ENCODE measurements at regions not wholly inside any gene's neighbourhood (a gene's known extent, or its start where the extent isn't known, plus 50 kb on each side); places are given as distances from the start of the nearest gene placed in this dataset.
"Not testable (repeated sequence)": the region's sequence is repeated elsewhere in the genome, so short reads cannot be mapped to it uniquely, and the experiment has no call there.

DNA sequence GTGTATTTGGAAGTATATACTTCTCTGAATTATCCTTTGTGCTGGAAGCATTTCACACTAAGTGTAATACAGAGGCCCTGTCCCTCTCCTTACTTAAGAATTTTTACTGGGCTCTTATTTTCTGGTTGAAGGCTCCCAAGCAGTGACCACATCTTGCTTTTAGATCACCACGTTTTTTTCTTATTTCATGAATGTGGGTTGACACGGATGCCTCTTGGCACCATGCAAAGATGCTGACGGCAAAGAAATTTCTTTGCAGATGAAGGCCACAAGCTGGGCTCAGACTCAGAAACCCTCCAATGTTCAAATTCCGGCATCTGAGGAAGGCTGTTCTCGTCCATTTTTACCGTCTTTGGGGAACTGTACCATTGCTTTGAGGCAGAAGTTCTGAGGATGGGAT, 168.5 kb downstream of the HMHB1 start:
- H3K27ac ChIP-seq: no peak overlapping the region
- no peak for TF ChIP-seq ZFX (IDR thresholded peaks at IDR 0.05; ENCODE audit: borderline replicate concordance)
- TF ChIP-seq, protein P1, sequence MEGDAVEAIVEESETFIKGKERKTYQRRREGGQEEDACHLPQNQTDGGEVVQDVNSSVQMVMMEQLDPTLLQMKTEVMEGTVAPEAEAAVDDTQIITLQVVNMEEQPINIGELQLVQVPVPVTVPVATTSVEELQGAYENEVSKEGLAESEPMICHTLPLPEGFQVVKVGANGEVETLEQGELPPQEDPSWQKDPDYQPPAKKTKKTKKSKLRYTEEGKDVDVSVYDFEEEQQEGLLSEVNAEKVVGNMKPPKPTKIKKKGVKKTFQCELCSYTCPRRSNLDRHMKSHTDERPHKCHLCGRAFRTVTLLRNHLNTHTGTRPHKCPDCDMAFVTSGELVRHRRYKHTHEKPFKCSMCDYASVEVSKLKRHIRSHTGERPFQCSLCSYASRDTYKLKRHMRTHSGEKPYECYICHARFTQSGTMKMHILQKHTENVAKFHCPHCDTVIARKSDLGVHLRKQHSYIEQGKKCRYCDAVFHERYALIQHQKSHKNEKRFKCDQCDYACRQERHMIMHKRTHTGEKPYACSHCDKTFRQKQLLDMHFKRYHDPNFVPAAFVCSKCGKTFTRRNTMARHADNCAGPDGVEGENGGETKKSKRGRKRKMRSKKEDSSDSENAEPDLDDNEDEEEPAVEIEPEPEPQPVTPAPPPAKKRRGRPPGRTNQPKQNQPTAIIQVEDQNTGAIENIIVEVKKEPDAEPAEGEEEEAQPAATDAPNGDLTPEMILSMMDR (IDR thresholded peaks at IDR 0.05): no peak

DNA sequence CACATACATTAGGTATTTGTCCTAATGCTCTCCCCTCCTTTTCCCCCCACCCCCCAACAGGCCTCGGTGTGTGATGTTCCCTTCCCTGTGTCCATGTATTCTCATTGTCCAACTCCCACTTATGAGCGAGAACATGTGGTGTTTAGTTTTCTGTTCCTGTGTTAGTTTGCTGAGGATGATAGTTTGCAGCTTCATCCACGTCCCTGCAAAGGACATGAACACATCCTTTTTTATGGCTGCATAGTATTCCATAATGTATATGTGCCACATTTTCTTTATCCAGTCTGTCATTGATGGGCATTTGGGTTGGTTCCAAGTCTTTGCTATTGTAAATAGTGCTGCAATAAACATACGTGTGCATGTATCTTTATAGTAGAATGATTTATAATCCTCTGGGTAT, 171.0 kb downstream of the HMHB1 start:
- not testable (repeated sequence) for H3K27ac ChIP-seq

DNA sequence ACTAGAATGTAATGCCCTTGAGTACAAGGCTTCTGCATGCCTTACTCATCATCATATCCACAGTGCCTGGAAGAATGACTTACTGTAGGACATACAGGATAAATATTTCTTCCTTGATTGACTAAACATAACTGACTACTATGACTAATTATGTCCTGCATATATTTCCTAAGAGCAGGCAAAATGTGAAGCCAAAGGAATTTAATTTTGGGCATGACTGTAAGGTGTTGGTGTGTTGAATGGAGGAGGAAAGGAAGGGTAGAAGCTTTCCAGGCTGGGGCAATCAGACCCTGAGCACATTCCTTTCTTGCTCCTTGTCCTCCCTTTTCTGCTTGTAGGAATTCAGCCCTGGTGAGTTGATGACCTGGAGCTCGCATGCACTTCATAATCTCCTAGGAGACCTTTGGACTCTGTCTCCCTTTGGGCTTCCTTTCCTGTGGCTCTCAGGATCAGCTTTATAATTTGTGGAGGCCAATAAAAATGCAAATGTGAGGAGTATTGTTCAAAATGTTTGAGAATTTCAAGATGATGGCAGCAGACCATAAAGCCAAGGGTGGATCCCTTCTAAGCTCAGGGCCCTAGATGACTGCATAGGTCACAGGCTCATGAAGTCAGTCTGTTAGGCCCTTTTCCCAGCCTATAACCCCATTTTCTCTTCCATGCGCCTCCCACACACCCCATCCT, 174.0 kb downstream of the HMHB1 start:
- TF ChIP-seq, protein P1 (IDR thresholded peaks at IDR 0.05): no peak
- no peak for TF ChIP-seq ZFX (IDR thresholded peaks at IDR 0.05; ENCODE audit: borderline replicate concordance)
- no peak overlapping the region for H3K27ac ChIP-seq

DNA sequence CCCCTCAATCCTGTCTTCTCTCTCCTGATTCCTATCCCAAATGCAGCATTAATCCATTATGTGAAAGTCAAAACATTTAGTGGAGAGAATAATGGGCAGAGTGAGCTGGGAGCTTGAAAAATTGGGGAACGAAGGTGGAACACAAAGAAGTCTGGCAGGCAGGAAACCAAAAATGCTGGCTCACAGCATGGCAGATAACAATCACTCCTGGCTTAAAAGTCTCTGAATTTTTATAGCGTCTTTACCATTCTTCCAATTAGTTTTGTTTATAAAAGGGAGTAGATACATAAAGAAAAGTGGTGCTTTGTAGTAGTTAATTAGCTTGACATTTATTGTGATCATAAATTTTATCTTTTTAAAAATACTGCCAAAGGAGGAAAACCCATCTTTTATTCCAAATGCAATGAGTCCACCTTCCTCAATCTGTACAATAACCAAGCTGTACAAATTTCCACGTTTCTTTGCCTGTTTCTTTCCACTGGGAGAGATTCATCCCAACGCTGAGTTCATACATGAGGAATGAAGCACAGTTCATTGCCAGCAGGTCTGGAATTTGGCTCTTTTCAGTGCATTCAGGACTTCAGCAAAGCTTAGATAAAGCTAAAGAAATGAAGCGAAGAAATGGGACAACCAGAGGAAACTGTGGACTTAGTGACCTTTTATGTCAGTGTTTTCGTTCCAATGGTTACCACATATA, 174.7 kb downstream of the HMHB1 start:
- no peak overlapping the region for H3K27ac ChIP-seq
- TF ChIP-seq, protein P1 (IDR thresholded peaks at IDR 0.05): no peak
- TF ChIP-seq ZFX (IDR thresholded peaks at IDR 0.05; ENCODE audit: borderline replicate concordance): no peak

DNA sequence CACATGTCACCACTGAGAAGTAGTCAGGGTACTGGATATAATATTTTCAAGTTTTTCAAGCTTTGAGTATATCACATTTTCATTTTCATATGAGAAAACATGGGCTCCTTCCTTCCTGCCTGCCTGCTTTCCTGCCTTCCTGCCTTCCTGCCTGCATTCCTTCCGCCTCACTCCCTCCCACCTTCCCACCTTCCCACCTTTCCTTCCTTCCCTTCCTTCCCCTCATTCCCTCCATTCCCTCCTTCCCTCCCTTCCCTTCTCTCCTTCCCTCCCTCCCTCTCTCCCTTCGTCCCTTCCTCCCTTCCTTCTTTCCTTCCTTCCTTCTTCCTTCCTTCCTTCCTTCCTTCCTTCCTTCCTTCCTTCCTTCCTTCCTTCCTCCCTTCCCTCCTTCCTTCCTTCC, 175.3 kb downstream of the HMHB1 start:
- no peak overlapping the region for H3K27ac ChIP-seq
- TF ChIP-seq ZFX (IDR thresholded peaks at IDR 0.05; ENCODE audit: borderline replicate concordance): no peak
- TF ChIP-seq, protein P1 (IDR thresholded peaks at IDR 0.05): no peak

DNA sequence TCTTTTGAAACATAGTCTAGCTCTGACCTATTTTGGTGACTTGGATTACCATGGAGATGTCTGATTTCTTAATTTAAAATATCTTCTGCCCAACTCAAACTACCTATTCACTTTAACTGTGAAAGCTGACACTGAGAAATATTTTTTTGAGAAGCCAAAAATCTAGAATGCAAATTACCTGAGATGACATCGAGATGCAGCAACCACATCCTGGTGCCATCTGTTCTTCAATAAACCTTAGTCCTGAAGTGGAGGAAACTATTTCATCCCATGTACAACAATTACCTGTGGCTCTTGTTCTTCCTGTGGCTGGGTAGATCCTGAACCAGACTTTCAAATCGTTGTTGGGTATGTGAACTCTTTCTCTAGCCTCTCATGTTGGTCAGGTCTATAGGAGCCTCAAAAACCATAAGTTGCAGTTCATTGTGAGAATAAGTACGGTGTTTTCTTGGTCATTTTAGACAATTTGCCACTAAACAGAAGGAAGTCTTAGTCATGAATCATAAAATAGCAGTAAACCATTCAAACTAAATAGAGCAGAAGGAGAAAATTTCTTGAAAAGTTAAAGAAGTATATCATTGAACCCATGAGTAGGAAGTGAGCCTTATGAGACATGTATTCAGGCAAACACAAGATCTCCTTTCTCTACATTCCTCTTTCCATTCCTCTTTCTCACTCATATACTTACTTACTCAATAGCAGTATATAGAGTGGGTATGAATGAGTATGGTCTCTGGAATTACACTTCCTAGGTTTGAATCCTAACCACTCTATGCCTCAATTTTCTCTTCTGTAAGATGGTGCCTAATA, 176.0 kb downstream of the HMHB1 start:
- no peak for TF ChIP-seq ZFX (IDR thresholded peaks at IDR 0.05; ENCODE audit: borderline replicate concordance)
- TF ChIP-seq, protein P1 (IDR thresholded peaks at IDR 0.05): no peak

DNA sequence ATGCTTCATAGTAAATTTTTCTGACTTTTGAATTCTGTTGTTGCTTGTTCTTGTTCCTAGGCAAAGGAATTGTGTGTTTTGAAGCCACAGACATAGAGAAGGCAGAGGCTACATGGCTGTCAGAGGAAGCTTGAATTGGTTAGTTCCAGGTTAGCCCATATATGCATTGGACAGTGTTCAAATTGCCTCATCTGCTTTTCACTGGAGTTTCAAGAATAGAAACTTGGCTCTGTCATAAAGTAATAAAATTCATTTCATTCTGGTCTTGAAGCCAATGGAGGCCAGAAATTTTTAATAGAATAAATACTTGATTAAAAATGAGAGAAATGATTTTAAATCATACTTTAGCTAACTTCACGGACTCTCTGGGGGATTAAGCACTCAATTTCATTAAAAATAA, 178.0 kb downstream of the YIPF5 start:
- no peak overlapping the region for H3K27ac ChIP-seq
- TF ChIP-seq, protein P1 (IDR thresholded peaks at IDR 0.05): no peak
- TF ChIP-seq ZFX (IDR thresholded peaks at IDR 0.05; ENCODE audit: borderline replicate concordance): no peak

More for the DNA sequence above, 176.0 kb downstream of the HMHB1 start:
- H3K27ac ChIP-seq: no peak overlapping the region

Measured in 22Rv1 (cell line).